ENCODE measurements at regions not wholly inside any gene's neighbourhood (a gene's known extent, or its start where the extent isn't known, plus 50 kb on each side); places are given as distances from the start of the nearest gene placed in this dataset.

DNA sequence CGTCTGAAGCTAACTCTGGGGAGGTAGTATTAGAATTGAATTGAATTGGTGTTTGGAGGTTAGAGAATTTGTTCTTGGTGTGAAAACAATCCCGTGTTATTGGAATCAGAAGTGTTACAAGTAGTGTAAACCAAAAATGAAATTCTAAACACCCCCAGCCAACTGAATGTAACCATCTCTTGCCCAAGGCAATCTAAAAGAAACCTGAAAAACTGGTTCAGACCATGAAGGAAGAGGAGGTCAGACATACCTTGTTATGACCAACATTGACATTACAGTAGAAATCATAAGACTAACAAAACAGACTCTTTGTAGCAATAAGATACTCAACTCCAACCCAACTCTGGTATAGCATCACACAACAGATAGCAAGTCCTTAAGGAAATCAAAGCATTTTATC is 159.0 kb downstream of the TUSC1 start (continued):
- no peak for TF ChIP-seq ZNF253 (CRISPR knock-in tag; IDR thresholded peaks at IDR 0.05; ENCODE audit: borderline replicate concordance)
- no peak for TF ChIP-seq ZSCAN12 (CRISPR knock-in tag; IDR thresholded peaks at IDR 0.05)
- TF ChIP-seq, protein P1, sequence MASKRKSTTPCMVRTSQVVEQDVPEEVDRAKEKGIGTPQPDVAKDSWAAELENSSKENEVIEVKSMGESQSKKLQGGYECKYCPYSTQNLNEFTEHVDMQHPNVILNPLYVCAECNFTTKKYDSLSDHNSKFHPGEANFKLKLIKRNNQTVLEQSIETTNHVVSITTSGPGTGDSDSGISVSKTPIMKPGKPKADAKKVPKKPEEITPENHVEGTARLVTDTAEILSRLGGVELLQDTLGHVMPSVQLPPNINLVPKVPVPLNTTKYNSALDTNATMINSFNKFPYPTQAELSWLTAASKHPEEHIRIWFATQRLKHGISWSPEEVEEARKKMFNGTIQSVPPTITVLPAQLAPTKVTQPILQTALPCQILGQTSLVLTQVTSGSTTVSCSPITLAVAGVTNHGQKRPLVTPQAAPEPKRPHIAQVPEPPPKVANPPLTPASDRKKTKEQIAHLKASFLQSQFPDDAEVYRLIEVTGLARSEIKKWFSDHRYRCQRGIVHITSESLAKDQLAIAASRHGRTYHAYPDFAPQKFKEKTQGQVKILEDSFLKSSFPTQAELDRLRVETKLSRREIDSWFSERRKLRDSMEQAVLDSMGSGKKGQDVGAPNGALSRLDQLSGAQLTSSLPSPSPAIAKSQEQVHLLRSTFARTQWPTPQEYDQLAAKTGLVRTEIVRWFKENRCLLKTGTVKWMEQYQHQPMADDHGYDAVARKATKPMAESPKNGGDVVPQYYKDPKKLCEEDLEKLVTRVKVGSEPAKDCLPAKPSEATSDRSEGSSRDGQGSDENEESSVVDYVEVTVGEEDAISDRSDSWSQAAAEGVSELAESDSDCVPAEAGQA (IDR thresholded peaks at IDR 0.05; ENCODE audit: low read depth): no peak
- TF ChIP-seq, protein P1 (CRISPR knock-in tag; IDR thresholded peaks at IDR 0.05; ENCODE audit: borderline replicate concordance): no peak
- TF ChIP-seq ZFP37 (CRISPR knock-in tag; IDR thresholded peaks at IDR 0.05; ENCODE audit: borderline replicate concordance): no peak
- no peak for TF ChIP-seq PAX8 (CRISPR knock-in tag; IDR thresholded peaks at IDR 0.05; ENCODE audit: borderline replicate concordance)

DNA sequence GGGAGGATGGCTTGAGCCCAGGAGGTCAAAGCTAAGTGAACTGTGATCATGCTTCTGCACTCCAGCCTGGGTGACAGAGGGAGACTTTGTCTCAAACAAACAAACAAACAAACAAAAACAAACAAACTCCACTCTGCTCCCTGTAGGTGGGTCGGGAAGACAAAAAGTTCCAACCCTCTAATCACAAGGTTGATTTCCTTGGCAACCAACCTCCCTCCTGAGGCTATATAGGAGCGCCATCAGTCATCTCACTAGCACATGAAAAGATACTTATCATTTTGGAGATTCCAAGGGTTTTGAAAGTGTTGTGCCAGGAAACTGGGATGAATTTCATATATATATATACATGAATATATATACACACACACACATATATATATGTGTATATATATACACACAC is 160.5 kb downstream of the TUSC1 start:
- intact Hi-C loops (cut with micrococcal nuclease; ENCODE audit: unreplicated experiment) (no loop called here), in situ Hi-C loops (cut with HindIII; ENCODE audit: extremely low pct_ligation_motif_present, low pct_unique_long_range_greater_than_20kb) (no loop called here)
- Histone ChIP-seq H2AFZ (ENCODE audit: low read length) (no peak overlapping the region), H4K20me1 (ENCODE audit: insufficient read depth, low read length) (no peaks in the 10 kb centered on the region), H3K27me3 (ENCODE audit: control insufficient read depth in 1 of 2, insufficient read depth in 2 of 2, low read length in 2 of 2) (no peaks in the 10 kb centered on the region), H3K9me3 (ENCODE audit: low read length) (peaks cover 38% of the 10 kb centered on the region), H3K36me3 (replicated peaks in 1 of 2; ENCODE audit: control insufficient read depth in 1 of 2, insufficient read depth in 2 of 2, low read length in 2 of 2) (no peaks in the 10 kb centered on the region), H3K27ac (ENCODE audit: extremely low read length, insufficient read depth, low read length) (no peak overlapping the region), H3K4me2 (ENCODE audit: low read depth, low read length) (no peak overlapping the region), H3K4me1 (ENCODE audit: insufficient read depth, low read length) (no peaks in the 10 kb centered on the region), H3K79me2 (ENCODE audit: insufficient read depth, low read length) (no peaks in the 10 kb centered on the region), H3K9ac (ENCODE audit: insufficient read depth, low read depth, low read length) (no peak overlapping the region), H3K4me3 (replicated peaks in 1 of 3; ENCODE audit: insufficient read depth in 1 of 3, low read depth in 2 of 3, low read length in 3 of 3) (no peak overlapping the region)
- ATAC-seq: no peak
- TF ChIP-seq ZNF3 (CRISPR knock-in tag; IDR thresholded peaks at IDR 0.05) (no peak), ZNF232 (CRISPR knock-in tag; IDR thresholded peaks at IDR 0.05; ENCODE audit: borderline replicate concordance) (no peak), ASH2L (IDR thresholded peaks at IDR 0.05; ENCODE audit: insufficient read length, low read depth, low read length) (no peak)
- BruUV-seq (replicated peaks): no TSS peak
- no peak for FAIRE-seq
- POLR2A ChIA-PET: no interaction called here
- CTCF ChIA-PET (ENCODE audit: low intra/inter-chr PET ratio, low total read pairs): no interaction called here
- 0% methylated on average over 1 of the region's 2 CpGs for WGBS (ENCODE audit: low lambda C conversion rate)
- no peak for DNase-seq (ENCODE audit: low spot score)

Data from HepG2 (cell line).